Activated T-helper 2 cell treated with anti-CD3 and anti-CD28 coated beads, Interferon-gamma antibody, Interleukin-2, Interleukin-4, amounts not matched to agents 10 μg/mL and 5 μg/mL and 100 μg/mL, durations not matched to agents 14 hours and 24 hours and 36 hours (primary cell): ENCODE measurements at regions not wholly inside any gene's neighbourhood (a gene's known extent, or its start where the extent isn't known, plus 50 kb on each side); places are given as distances from the start of the nearest gene placed in this dataset.
A peak's percentile ranks its signal among the peaks of the same experiment; 100 is the strongest.

Source experiments
- DNase-seq: peaks from one replicate; pipeline ENCODE4 v3.0.0; 2021; ENCODE audit warnings: low spot score
- H3K27ac Mint-ChIP-seq: one replicate; pipeline ENCODE4 v1.8.0; 2021; ENCODE audit warnings: mixed read lengths
- H3K27me3 Mint-ChIP-seq: one replicate; pipeline ENCODE4 v1.8.0; 2021; ENCODE audit warnings: low read depth, mixed read lengths
- H3K36me3 Mint-ChIP-seq: one replicate; pipeline ENCODE4 v1.8.0; 2021; ENCODE audit warnings: low read depth, mixed read lengths
- H3K4me1 Mint-ChIP-seq: one replicate; pipeline ENCODE4 v1.8.0; 2021; ENCODE audit warnings: low read depth, mixed read lengths
- H3K4me3 Mint-ChIP-seq: one replicate; pipeline ENCODE4 v1.8.0; 2021; ENCODE audit warnings: low read depth, mild to moderate bottlenecking, moderate library complexity, mixed read lengths
- H3K9me3 Mint-ChIP-seq: one replicate; pipeline ENCODE4 v1.8.0; 2021; ENCODE audit warnings: mixed read lengths
- intact Hi-C: fragments of 100-400 bp; cut with micrococcal nuclease; formaldehyde crosslinking; loops from one replicate; pipeline ENCODE4 v1.15.1; 2023

DNA sequence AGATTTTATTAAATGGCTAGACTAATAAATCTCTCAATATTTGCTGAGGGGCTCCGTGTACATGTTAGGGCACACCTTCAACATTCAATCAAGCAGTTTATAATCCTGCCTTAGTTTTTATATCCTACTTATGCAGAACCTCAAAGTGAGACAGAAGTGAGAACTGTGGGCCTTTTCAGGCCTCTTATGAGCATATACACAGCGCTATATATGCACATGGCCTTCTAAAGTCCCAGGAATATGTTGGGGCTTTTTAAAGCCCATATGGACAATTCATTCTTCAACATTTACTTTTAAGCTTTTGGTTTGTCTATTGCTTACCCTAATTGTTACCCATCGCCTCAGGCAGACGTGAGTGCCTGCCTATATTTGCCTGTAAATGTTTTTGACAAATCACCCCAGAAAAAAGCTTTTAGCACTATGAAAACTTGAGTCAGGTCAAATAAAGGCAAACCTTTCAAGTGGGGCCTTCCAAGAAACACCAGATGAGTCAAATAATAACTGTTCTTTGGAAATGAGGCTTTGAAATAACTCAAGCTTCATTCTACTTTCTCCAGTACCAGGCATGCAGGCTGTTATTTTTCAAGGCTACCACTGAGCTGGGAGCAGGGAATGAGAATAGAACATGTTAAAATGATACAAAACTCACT lies 58.2 kb downstream of the ESM1 start:
- DNase-seq = no peak
- H3K4me1 Mint-ChIP-seq = peaks cover 21% of the 10 kb centered on the region
- intact Hi-C loops = loop anchor here (1.0 to 5.0 kb wide), 3 partner anchors 145 to 215 kb away; partner anchors contain the start of gene GZMA

DNA sequence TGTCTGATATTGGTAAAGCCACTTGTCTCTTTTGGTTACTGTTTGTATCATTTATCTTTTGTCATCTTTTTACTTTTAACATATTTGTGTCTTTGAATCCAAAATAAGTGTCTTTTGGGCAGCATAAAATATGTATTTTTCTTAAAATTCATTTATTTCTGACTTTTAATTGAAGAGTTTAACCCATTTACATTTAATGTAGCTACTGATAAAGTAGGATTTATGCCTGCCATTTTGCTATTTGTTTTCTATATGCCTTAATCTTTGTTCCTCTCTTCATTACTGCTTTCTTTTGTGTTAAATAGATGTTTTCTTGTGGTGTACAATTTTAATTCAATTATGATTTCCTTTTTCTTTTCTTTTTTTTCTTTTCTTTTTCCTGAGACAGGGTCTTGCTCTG lies 60.9 kb downstream of the ESM1 start:
- DNase-seq = no peak
- H3K4me1 Mint-ChIP-seq = peaks cover 21% of the 10 kb centered on the region
- no peak overlapping the region for H3K27ac Mint-ChIP-seq
- peaks cover 11% of the 10 kb centered on the region for H3K27me3 Mint-ChIP-seq
- intact Hi-C loops = no loop called here
- peaks cover 59% of the 10 kb centered on the region for H3K9me3 Mint-ChIP-seq
- H3K36me3 Mint-ChIP-seq = peaks cover 39% of the 10 kb centered on the region
- no peak overlapping the region for H3K4me3 Mint-ChIP-seq

More for the DNA sequence above, 58.2 kb downstream of the ESM1 start:
- peak overlapping the region; percentile 56 for H3K27ac Mint-ChIP-seq
- H3K36me3 Mint-ChIP-seq = peaks cover 26% of the 10 kb centered on the region
- no peak overlapping the region for H3K4me3 Mint-ChIP-seq
- no peaks in the 10 kb centered on the region for H3K27me3 Mint-ChIP-seq
- peaks cover 42% of the 10 kb centered on the region for H3K9me3 Mint-ChIP-seq

DNA sequence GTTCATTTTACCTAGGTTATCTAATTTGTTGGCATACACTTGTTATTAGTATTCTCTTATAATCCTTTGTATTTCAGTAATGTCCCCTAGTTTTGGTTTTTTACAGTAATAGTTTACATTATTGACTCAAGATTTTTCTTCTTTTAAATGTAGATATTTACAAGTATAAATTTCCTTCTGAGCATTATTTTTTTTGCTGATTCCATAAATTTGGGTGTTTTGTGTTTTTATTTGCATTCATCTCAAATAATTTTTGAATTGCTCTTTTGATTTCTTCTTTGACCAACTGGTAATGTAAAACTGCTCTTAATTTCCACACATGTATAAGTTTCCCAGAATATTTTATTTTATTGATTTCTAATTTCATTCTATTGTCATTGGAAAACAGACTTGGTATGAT lies 68.1 kb downstream of the ESM1 start:
- H3K27ac Mint-ChIP-seq = no peak overlapping the region
- peaks cover 17% of the 10 kb centered on the region for H3K36me3 Mint-ChIP-seq
- no peak for DNase-seq
- peaks cover 4% of the 10 kb centered on the region for H3K4me1 Mint-ChIP-seq
- peaks cover 33% of the 10 kb centered on the region for H3K27me3 Mint-ChIP-seq
- intact Hi-C loops = no loop called here
- peaks cover 23% of the 10 kb centered on the region for H3K9me3 Mint-ChIP-seq
- H3K4me3 Mint-ChIP-seq = no peak overlapping the region

DNA sequence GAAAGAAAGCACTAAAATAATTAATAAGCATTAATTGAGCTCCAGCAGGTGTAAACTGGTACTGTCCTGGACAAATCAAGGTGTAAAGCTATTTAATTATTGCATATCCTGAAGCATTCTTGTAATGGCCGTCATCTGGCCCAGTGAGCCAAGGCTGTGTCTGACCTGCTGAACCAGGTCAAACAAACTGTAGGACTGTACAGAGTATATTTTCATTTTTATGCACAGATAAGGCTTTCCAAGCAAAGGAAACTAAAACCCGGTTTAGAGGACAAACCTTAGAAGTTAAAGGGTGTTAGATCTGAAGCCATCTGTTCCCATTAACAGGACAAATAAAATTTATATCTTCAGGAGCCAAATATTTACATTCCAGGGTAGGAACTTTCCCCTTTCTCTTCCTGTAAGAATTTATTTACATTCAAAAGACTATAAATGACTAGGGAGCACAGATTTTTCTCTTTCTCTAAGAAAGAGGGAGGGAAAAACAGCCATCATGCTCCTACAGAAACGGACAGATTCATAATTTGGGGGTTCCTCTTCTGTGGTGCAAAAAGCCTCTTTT lies 69.8 kb downstream of the ESM1 start:
- Mint-ChIP-seq H3K4me1 (peaks cover 10% of the 10 kb centered on the region), H3K9me3 (peaks cover 11% of the 10 kb centered on the region), H3K27me3 (peaks cover 28% of the 10 kb centered on the region), H3K27ac (no peak overlapping the region), H3K36me3 (peaks cover 10% of the 10 kb centered on the region), H3K4me3 (no peak overlapping the region)
- DNase-seq = no peak
- intact Hi-C loops = no loop called here

- DNase-seq = no peak
- Mint-ChIP-seq H3K9me3 (no peaks in the 10 kb centered on the region), H3K27me3 (peaks cover 24% of the 10 kb centered on the region), H3K27ac (no peak overlapping the region), H3K4me1 (peaks cover 26% of the 10 kb centered on the region), H3K4me3 (no peak overlapping the region), H3K36me3 (no peaks in the 10 kb centered on the region)
- intact Hi-C loops = no loop called here
These were observed 73.4 kb downstream of the ESM1 start for GRCh38 chr5:54912021-54912420.

DNA sequence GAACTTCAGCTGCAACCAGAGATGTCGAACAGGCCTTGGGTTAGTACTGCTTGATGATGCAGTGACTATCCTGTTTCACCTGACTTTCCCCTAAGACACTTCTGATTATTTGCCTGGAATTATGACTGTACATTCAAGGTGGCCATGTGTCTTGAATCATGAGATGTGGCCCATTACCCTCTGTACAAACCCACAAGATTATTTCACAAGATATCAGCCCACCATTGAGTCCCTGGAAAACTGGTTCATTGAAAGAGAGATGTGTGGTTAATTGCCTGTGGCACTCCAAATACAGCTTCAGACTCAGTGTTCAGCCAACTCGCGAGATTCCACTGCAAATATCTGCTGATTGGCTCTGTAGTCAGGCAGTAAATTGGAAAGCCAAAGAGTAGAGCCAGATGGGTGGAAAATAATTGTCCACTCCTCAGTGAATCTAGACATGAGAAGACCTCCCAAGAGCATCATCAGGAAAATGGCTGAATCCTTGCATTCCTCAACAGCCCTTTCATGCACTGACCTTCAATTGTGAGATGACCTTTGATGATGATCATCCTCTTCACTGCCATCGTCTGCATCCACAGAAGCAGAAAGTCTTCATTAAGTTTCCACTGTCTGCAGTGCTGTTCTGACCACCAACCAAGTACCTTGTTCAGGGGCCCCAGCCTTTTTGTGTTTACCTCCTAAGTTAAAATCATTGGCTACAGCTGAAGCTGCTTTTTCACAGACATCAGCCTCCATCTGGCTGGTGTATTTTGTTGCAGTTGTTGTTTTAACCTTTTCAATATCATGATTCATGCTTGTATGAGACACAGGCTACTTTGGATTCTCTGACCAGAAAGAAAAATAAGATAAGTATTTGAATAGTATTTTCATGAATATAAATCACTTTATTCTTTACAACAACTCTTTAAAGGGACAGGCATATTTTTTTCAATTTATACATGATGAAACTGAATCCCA lies 75.2 kb downstream of the ESM1 start:
- intact Hi-C loops = loop anchor here (5.0 kb wide), 1 partner anchor 32 kb away; no protein-coding TSS in a partner anchor
- Mint-ChIP-seq H3K4me1 (peaks cover 33% of the 10 kb centered on the region), H3K27me3 (peaks cover 14% of the 10 kb centered on the region), H3K27ac (no peak overlapping the region), H3K36me3 (no peaks in the 10 kb centered on the region), H3K9me3 (no peaks in the 10 kb centered on the region), H3K4me3 (no peak overlapping the region)
- no peak for DNase-seq

GRCh38 chr5:54908774-54909525 lies 76.4 kb downstream of the ESM1 start:
- H3K4me1 Mint-ChIP-seq = peaks cover 44% of the 10 kb centered on the region
- H3K27ac Mint-ChIP-seq = no peak overlapping the region

DNA sequence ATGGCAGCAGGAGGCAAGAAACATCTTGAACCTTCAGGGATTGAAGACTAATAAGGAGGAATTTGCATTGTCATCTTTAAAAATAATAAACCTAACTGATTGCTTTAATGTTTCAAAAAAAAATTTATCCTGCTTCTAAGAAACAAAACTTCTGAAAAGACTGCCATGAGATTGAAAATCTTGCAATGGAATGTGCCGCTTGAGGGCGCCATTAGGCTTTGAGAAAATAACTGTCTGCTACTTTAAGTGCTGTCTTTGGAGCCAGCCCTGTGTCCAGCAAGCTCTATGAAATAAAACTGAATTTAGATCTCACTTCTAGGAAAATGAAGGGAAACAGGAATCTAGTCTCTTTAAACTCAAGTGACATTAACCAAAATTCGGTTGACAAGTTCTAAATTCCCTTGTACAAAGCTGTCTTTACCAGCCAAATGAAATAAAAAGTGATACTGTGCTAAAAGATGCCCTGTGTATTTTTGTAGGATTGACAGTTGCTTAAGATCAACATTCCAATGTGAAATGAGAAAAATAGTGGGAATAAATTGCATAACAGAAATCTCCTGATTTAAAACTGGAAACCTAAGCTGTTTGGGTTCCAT lies 79.4 kb downstream of the ESM1 start:
- Mint-ChIP-seq H3K9me3 (no peaks in the 10 kb centered on the region), H3K4me1 (peaks cover 65% of the 10 kb centered on the region), H3K27me3 (peaks cover 29% of the 10 kb centered on the region), H3K4me3 (no peak overlapping the region), H3K27ac (no peak overlapping the region), H3K36me3 (no peaks in the 10 kb centered on the region)
- DNase-seq = peak; percentile 50
- intact Hi-C loops = loop anchor here (1.0 to 5.0 kb wide), 4 partner anchors 36 to 253 kb away; no protein-coding TSS in a partner anchor

More at GRCh38 chr5:54908774-54909525, 76.4 kb downstream of the ESM1 start:
- Mint-ChIP-seq H3K9me3 (no peaks in the 10 kb centered on the region), H3K36me3 (no peaks in the 10 kb centered on the region), H3K27me3 (peaks cover 18% of the 10 kb centered on the region), H3K4me3 (no peak overlapping the region)
- intact Hi-C loops = loop anchor here (5.0 kb wide), 1 partner anchor 33 kb away; no protein-coding TSS in a partner anchor
- DNase-seq = no peak

DNA sequence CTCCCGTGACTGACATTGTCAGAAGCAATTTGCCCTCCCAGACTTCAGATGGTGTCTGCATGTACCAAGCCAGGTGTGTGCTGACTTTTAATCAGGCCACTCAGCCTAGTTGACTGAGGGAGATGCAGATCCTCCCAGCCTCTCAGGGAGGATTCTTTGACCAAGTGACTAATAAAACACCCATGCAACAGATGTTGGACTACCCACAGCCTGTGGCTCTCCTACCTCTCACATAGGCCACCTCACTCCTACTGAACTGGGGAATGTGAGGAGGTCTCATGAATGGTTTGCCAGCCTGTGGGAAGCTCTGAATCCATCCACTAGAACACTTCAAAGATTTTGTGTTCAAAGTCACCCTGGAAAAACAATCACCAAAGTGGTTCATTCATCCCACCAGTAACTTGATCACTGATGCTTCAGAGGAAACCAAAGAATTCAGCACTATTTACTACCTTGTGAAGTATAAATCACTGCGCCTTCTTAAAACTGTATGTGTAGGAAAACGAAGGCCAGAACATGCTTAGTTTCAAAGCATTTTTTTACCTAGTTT lies 80.1 kb downstream of the ESM1 start:
- Mint-ChIP-seq H3K4me1 (peaks cover 58% of the 10 kb centered on the region), H3K36me3 (no peaks in the 10 kb centered on the region), H3K27me3 (peaks cover 30% of the 10 kb centered on the region), H3K4me3 (no peak overlapping the region), H3K9me3 (no peaks in the 10 kb centered on the region), H3K27ac (no peak overlapping the region)
- intact Hi-C loops = loop anchor here (5.0 kb wide), 1 partner anchor 37 kb away; no protein-coding TSS in a partner anchor
- DNase-seq = no peak

GRCh38 chr5:54904425-54904824 lies 81.0 kb downstream of the ESM1 start:
- H3K9me3 Mint-ChIP-seq = no peaks in the 10 kb centered on the region
- peaks cover 51% of the 10 kb centered on the region for H3K4me1 Mint-ChIP-seq
- H3K27me3 Mint-ChIP-seq = peaks cover 35% of the 10 kb centered on the region
- no peaks in the 10 kb centered on the region for H3K36me3 Mint-ChIP-seq
- intact Hi-C loops = no loop called here
- DNase-seq = no peak
- H3K4me3 Mint-ChIP-seq = no peak overlapping the region
- H3K27ac Mint-ChIP-seq = no peak overlapping the region

DNA sequence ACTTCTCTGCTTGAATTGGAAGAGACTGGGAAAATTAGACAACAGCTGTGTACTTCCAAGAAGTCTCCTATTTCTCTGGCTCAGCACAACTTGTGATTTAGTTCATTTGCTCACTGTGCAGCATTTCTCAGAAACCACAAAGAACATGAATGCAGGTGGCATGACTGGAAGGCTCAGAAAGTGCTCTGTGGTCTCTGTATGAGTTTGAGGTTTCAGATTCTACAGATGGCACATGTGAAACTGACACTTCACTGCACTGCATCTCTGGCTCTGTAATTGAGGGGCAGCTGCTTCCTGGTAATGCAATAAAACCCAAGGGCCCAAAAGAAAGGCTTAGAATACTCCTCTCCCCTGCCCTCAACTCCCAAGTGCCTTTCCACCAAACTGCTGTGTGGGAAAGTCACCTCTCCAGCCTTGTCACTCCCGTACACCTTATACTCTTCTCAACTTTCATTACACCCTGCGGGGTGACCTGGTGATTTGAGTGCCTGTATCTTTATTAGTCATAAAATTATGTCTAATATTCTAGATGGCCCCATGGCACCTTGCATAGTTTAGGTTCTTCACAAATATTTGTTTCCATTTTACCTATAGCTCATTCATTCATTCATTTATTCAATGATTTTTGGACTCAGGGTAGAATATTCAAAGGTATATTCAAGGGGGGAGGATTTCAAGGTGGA lies 82.5 kb downstream of the ESM1 start:
- Mint-ChIP-seq H3K9me3 (no peaks in the 10 kb centered on the region), H3K27me3 (peaks cover 40% of the 10 kb centered on the region), H3K36me3 (no peaks in the 10 kb centered on the region), H3K4me3 (peak overlapping the region; percentile 67), H3K4me1 (peaks cover 44% of the 10 kb centered on the region), H3K27ac (peak overlapping the region; percentile 16)
- DNase-seq = peak; percentile 65
- intact Hi-C loops = loop anchor here (1.0 to 2.0 kb wide), 3 partner anchors 35 to 200 kb away; partner anchors contain the start of gene GZMA
